Brain microvascular endothelial cell (primary cell): ENCODE measurements at regions not wholly inside any gene's neighbourhood (a gene's known extent, or its start where the extent isn't known, plus 50 kb on each side); places are given as distances from the start of the nearest gene placed in this dataset.

Experiments
- DNase-seq: peaks from one replicate; pipeline ENCODE4 v3.0.0-alpha.2; 2020
- H3K27ac ChIP-seq: fragments of 250-450 bp; sonication (Bioruptor Pico); 2 replicates; pipeline ENCODE4 v1.5.1; 2020; ENCODE audit warnings: mild to moderate bottlenecking, moderate library complexity
- H3K27me3 ChIP-seq: fragments of 250-450 bp; sonication (Bioruptor Pico); replicated peaks from 2 replicates; pipeline ENCODE4 v1.5.1; 2020; ENCODE audit warnings: mild to moderate bottlenecking
- H3K36me3 ChIP-seq: fragments of 250-450 bp; sonication (Bioruptor Pico); replicated peaks from 2 replicates; pipeline ENCODE4 v1.5.1; 2020; ENCODE audit warnings: mild to moderate bottlenecking
- H3K4me3 ChIP-seq: 2 replicates; pipeline ENCODE4 v1.5.1; 2011; ENCODE audit warnings: low read depth, mild to moderate bottlenecking, control low read depth, low read length, moderate library complexity
- CTCF ChIP-seq: IDR thresholded peaks from 2 replicates; pipeline ENCODE4 v1.5.1; 2011; ENCODE audit warnings: low read depth, mild to moderate bottlenecking, moderate library complexity, low read length, control low read depth, inconsistent platforms; ENCODE audit errors: missing control alignments
- in situ Hi-C: cut with HindIII; loops from 2 replicates; pipeline ENCODE4 v1.10.0; 2017; ENCODE audit warnings: low sequenced_read_pairs, low pct_ligation_motif_present

DNA sequence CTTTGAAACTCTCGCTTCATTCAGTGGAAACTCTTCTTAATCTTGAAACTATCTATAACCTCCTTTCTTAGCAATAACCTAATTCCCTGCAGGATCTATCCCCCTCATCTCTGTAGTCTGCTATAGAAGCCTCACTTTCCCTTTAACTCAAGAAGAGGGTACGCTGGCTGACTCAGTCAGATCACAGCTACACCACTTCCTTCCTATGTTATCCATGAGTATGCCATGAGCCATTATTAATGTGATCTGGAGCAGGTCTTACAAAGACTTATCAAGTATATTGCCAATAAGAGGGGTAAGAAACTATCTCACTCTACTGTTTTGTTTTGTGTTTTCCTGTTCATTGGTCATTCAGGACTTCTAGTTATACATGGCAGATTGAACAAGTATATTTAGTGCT is 165.3 kb downstream of the PJA1 start:
- TF ChIP-seq CTCF = no peak
- H3K27ac ChIP-seq = no peak overlapping the region
- no peak for DNase-seq
- H3K36me3 ChIP-seq = no peaks in the 10 kb centered on the region
- H3K4me3 ChIP-seq = no peak overlapping the region
- in situ Hi-C loops = no loop called here
- no peaks in the 10 kb centered on the region for H3K27me3 ChIP-seq

DNA sequence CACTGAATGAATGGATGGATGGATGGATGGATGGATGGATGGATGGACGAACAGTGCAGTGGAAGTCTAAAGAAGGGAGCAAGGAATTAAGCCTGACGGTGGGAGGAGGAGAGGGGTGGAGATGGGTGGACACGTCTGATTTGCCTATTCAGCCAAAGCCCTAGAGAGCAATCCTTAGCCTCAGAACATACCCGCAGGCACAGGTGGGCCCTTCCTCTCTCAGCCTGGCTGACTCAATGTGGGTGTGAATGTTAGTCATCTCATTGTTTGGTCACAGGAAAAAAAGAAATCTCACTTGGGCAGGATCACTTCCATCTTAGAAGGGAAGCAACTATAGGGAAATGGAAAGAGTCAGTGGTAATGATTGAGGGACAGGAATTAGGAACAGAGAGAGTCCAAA is 165.9 kb downstream of the PJA1 start:
- DNase-seq = no peak
- Histone ChIP-seq H3K36me3 (no peaks in the 10 kb centered on the region), H3K27ac (no peak overlapping the region), H3K27me3 (no peaks in the 10 kb centered on the region), H3K4me3 (no peak overlapping the region)
- no peak for TF ChIP-seq CTCF
- in situ Hi-C loops = no loop called here

DNA sequence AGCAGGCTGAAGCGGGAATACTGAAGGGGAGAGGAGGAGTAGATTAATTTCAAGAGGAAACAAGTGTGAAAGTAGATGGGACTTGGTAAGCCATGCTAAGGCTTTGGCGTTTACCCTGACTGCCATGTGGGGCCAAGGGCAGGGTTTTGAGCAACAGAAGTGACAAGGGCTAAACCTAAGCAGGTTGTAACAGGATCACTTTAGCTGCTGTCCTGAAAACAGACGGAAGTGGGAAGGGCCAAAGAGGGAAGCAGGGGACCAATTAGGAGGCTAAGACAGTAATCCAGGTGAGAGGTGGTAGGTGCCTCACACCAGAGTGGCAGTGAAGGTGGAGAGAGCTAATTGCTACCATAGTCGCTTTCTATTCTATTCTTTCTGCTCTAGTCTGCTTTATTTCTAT is 166.5 kb downstream of the PJA1 start:
- H3K27ac ChIP-seq = no peak overlapping the region
- no peak for TF ChIP-seq CTCF
- no peaks in the 10 kb centered on the region for H3K27me3 ChIP-seq

DNA sequence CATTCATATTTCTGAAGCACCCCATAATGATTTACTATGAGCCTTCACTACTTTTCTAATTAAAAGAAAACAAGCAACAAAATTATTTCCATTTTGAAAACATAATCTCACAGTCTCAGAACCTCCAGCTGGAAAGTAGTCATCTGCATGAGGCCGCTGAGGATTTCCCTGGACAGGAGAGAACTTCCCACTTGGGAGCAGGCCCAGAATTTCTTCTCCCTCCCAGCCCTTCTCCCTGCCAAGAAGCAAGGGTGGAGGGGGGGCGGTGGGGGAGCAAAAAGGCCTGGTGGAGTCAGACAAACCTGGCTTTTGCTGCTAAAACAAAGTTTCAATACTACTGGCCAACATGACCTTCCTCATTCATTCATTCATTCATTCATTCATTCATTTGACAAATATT is 167.3 kb downstream of the PJA1 start:
- H3K4me3 ChIP-seq = no peak overlapping the region
- H3K27me3 ChIP-seq = no peaks in the 10 kb centered on the region
- peak; percentile 21 for DNase-seq
- H3K36me3 ChIP-seq = no peaks in the 10 kb centered on the region
- in situ Hi-C loops = no loop called here
- no peak for TF ChIP-seq CTCF
- no peak overlapping the region for H3K27ac ChIP-seq

More for the DNA sequence above, 166.5 kb downstream of the PJA1 start:
- H3K36me3 ChIP-seq = no peaks in the 10 kb centered on the region
- H3K4me3 ChIP-seq = no peak overlapping the region
- no peak for DNase-seq
- in situ Hi-C loops = no loop called here

GRCh38 chrX:68997511-68997910 is 167.7 kb downstream of the PJA1 start:
- Histone ChIP-seq H3K27me3 (no peaks in the 10 kb centered on the region), H3K4me3 (no peak overlapping the region), H3K27ac (no peak overlapping the region), H3K36me3 (no peaks in the 10 kb centered on the region)
- TF ChIP-seq CTCF = no peak
- no peak for DNase-seq
- in situ Hi-C loops = no loop called here

- TF ChIP-seq CTCF = no peak
- in situ Hi-C loops = no loop called here
- Histone ChIP-seq H3K4me3 (no peak overlapping the region), H3K36me3 (no peaks in the 10 kb centered on the region), H3K27me3 (no peaks in the 10 kb centered on the region), H3K27ac (no peak overlapping the region)
- peak; percentile 23 for DNase-seq
Observed at GRCh38 chrX:68995780-68996551, 167.1 kb downstream of the EFNB1 start.
